ENCODE measurements at regions not wholly inside any gene's neighbourhood (a gene's known extent, or its start where the extent isn't known, plus 50 kb on each side); places are given as distances from the start of the nearest gene placed in this dataset.

DNA sequence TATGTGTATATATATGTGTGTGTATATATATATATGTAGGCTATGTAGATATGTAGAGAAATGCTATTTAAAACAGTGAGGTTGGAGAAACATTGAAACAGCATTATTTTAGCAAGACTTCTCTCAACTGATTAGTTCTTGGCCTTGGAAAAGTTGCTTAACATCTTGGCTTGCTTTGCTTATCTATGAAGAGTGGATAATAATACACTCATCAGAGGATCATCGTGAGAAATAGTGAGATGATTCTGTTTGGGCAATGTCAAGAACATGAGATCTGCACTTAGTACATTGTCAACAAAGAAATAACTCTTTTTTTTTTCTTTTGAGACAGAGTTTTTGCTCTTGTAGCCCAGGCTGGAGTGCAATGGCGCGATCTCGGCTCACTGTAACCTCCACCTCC, 128.3 kb downstream of the KLF5 start:
- no peaks in the 10 kb centered on the region for H3K27me3 ChIP-seq (ENCODE audit: insufficient read depth in 3 of 3, low read length in 2 of 3)
- intact Hi-C loops (cut with DNase I), result no loop called here
- no peaks in the 10 kb centered on the region for H3K4me1 ChIP-seq
- no peak overlapping the region for H3K4me3 ChIP-seq
- H3K36me3 ChIP-seq (ENCODE audit: insufficient read depth in 1 of 2, low read depth in 1 of 2), result no peaks in the 10 kb centered on the region
- WGBS, 3 donors, result 89 to 92% (median 89%) methylated on average over 4 of the region's 4 CpGs
- no peak overlapping the region for H3K27ac ChIP-seq
- no peak for DNase-seq
- TF ChIP-seq CTCF (IDR thresholded peaks at IDR 0.05), result no peak
- ATAC-seq, result no peak
- no peaks in the 10 kb centered on the region for H3K9me3 ChIP-seq

GRCh38 chr13:73179650-73180274, 121.0 kb downstream of the KLF5 start:
- no peak for TF ChIP-seq CTCF (IDR thresholded peaks at IDR 0.05)
- Histone ChIP-seq H3K4me1 (no peaks in the 10 kb centered on the region), H3K27me3 (ENCODE audit: insufficient read depth in 3 of 3, low read length in 2 of 3) (no peaks in the 10 kb centered on the region), H3K4me3 (no peak overlapping the region), H3K9me3 (no peaks in the 10 kb centered on the region), H3K27ac (no peak overlapping the region), H3K36me3 (ENCODE audit: insufficient read depth in 1 of 2, low read depth in 1 of 2) (no peaks in the 10 kb centered on the region)
- DNase-seq, result no peak
- no peak for ATAC-seq
- intact Hi-C loops (cut with DNase I), result no loop called here
- 83 to 88% (median 86%) methylated on average over 6 of the region's 6 CpGs for WGBS, 3 donors

GRCh38 chr13:73177916-73178565, 119.2 kb downstream of the KLF5 start:
- no peak overlapping the region for H3K27ac ChIP-seq
- H3K9me3 ChIP-seq, result no peaks in the 10 kb centered on the region
- no peak for TF ChIP-seq CTCF (IDR thresholded peaks at IDR 0.05)
- no peaks in the 10 kb centered on the region for H3K36me3 ChIP-seq (ENCODE audit: insufficient read depth in 1 of 2, low read depth in 1 of 2)
- ATAC-seq (no peak), DNase-seq (no peak)
- no peak overlapping the region for H3K4me3 ChIP-seq
- no peaks in the 10 kb centered on the region for H3K4me1 ChIP-seq
- intact Hi-C loops (cut with DNase I), result no loop called here
- 84 to 90% (median 87%) methylated on average over 3 of the region's 3 CpGs for WGBS, 3 donors
- no peaks in the 10 kb centered on the region for H3K27me3 ChIP-seq (ENCODE audit: insufficient read depth in 3 of 3, low read length in 2 of 3)

- 30 to 47% (median 46%) methylated on average over 1 of the region's 1 CpG for WGBS, 3 donors
- Histone ChIP-seq H3K27me3 (ENCODE audit: insufficient read depth in 3 of 3, low read length in 2 of 3) (no peaks in the 10 kb centered on the region), H3K27ac (no peak overlapping the region), H3K4me1 (no peaks in the 10 kb centered on the region), H3K36me3 (ENCODE audit: insufficient read depth in 1 of 2, low read depth in 1 of 2) (no peaks in the 10 kb centered on the region), H3K4me3 (no peak overlapping the region), H3K9me3 (no peaks in the 10 kb centered on the region)
- intact Hi-C loops (cut with DNase I), result no loop called here
- DNase-seq (no peak), ATAC-seq (no peak)
- no peak for TF ChIP-seq CTCF (IDR thresholded peaks at IDR 0.05)
Measured at GRCh38 chr13:73177017-73177416, 118.2 kb downstream of the KLF5 start.

DNA sequence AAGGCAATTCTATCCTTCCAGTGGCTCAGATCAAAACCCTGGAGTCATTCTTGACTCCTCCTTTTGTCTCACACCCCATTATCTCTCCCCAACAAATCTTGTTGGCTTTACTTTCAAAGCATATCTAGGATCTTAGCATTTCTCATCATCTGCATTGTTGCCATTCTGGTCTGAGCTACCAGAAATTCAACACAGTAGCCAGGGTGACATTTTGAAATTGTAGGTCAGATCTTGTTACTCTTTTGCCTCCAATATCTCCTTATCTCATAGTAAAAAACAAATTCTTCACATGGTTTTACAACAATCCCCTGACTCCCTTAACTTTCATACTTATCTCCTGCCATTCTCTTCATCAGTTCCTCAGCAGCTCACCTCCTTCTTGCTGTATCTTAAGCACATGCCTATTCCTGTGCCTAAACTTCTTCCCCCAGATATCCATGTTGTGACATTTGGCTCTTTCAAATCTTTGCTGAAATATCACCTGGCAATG, 115.8 kb downstream of the KLF5 start:
- TF ChIP-seq CTCF (IDR thresholded peaks at IDR 0.05), result no peak
- intact Hi-C loops (cut with DNase I), result no loop called here
- H3K27me3 ChIP-seq (ENCODE audit: insufficient read depth in 3 of 3, low read length in 2 of 3), result no peaks in the 10 kb centered on the region
- ATAC-seq, result no peak
- H3K4me3 ChIP-seq, result no peak overlapping the region
- H3K27ac ChIP-seq, result no peak overlapping the region
- H3K9me3 ChIP-seq, result no peaks in the 10 kb centered on the region
- no peaks in the 10 kb centered on the region for H3K4me1 ChIP-seq
- DNase-seq, result no peak
- no peaks in the 10 kb centered on the region for H3K36me3 ChIP-seq (ENCODE audit: insufficient read depth in 1 of 2, low read depth in 1 of 2)
